GM23338 (cell line): ENCODE measurements at regions not wholly inside any gene's neighbourhood (a gene's known extent, or its start where the extent isn't known, plus 50 kb on each side); places are given as distances from the start of the nearest gene placed in this dataset.

Source experiments
- ATAC-seq: fragments of 200-7000 bp; cut with Tn5 transposase; 3 replicates; pipeline ENCODE4 v1.9.1; 2020
- DNase-seq: peaks from one replicate; pipeline ENCODE4 v3.0.0-alpha.2; 2015; ENCODE audit warnings: low spot score
- H2AFZ ChIP-seq: fragments of 200-600 bp; sonication (generic); 2 replicates; pipeline ENCODE4 v1.8.0; 2016; ENCODE audit warnings: antibody characterized with exemption, mild to moderate bottlenecking, moderate library complexity
- H3F3A ChIP-seq: fragments of 200-600 bp; sonication (generic); replicated peaks from 2 replicates; pipeline ENCODE4 v1.8.0; 2017; ENCODE audit warnings: antibody characterized with exemption, mixed run types, low read depth
- H3K27ac ChIP-seq: fragments of 200-600 bp; sonication (generic); 2 replicates; pipeline ENCODE4 v1.6.1; 2016; ENCODE audit warnings: low read depth
- H3K27me3 ChIP-seq: fragments of 200-600 bp; sonication (generic); 2 replicates; pipeline ENCODE4 v1.8.0; 2016; ENCODE audit warnings: mild to moderate bottlenecking, mixed run types, moderate library complexity; ENCODE audit not compliant: insufficient read depth
- H3K36me3 ChIP-seq: fragments of 200-600 bp; sonication (generic); 2 replicates; pipeline ENCODE4 v1.8.0; 2016; ENCODE audit warnings: mild to moderate bottlenecking; ENCODE audit not compliant: insufficient read depth
- H3K4me1 ChIP-seq: fragments of 200-600 bp; sonication (generic); 2 replicates; pipeline ENCODE4 v1.8.0; 2016; ENCODE audit warnings: mild to moderate bottlenecking, moderate library complexity; ENCODE audit not compliant: insufficient read depth
- H3K4me2 ChIP-seq: fragments of 200-600 bp; sonication (generic); 2 replicates; pipeline ENCODE4 v1.7.1; 2017; ENCODE audit warnings: mixed run types
- H3K4me3 ChIP-seq: fragments of 200-600 bp; sonication (generic); 2 replicates; pipeline ENCODE4 v1.6.1; 2016; ENCODE audit warnings: mixed run types
- H3K79me2 ChIP-seq: fragments of 200-600 bp; sonication (generic); replicated peaks from 2 replicates; pipeline ENCODE4 v1.8.0; 2017; ENCODE audit warnings: mild to moderate bottlenecking; ENCODE audit not compliant: insufficient read depth
- H3K9me2 ChIP-seq: fragments of 200-600 bp; sonication (generic); 2 replicates; pipeline ENCODE4 v1.8.0; 2017; ENCODE audit not compliant: insufficient read depth
- H4K20me1 ChIP-seq: fragments of 200-600 bp; sonication (generic); replicated peaks from 2 replicates; pipeline ENCODE4 v1.8.0; 2017; ENCODE audit warnings: mild to moderate bottlenecking; ENCODE audit not compliant: insufficient read depth
- H3K27ac Mint-ChIP-seq: 2 replicates; pipeline ENCODE4 v1.8.0; 2020; ENCODE audit warnings: inconsistent platforms, mild to moderate bottlenecking, moderate library complexity, mixed read lengths
- H3K27me3 Mint-ChIP-seq: 3 replicates; pipeline ENCODE4 v1.8.0; 2022; ENCODE audit warnings: low read depth, mild to moderate bottlenecking, moderate library complexity, mixed read lengths, inconsistent platforms; ENCODE audit not compliant: insufficient read depth, poor library complexity
- H3K36me3 Mint-ChIP-seq: 3 replicates; pipeline ENCODE4 v1.8.0; 2021; ENCODE audit warnings: low read depth, mild to moderate bottlenecking, inconsistent platforms, moderate library complexity, mixed read lengths
- H3K4me1 Mint-ChIP-seq: 3 replicates; pipeline ENCODE4 v1.8.0; 2020; ENCODE audit warnings: mild to moderate bottlenecking, inconsistent platforms, mixed read lengths
- H3K4me3 Mint-ChIP-seq: 3 replicates; pipeline ENCODE4 v1.8.0; 2021; ENCODE audit warnings: moderate library complexity, mild to moderate bottlenecking, inconsistent platforms, mixed read lengths
- H3K9me3 Mint-ChIP-seq: 3 replicates; pipeline ENCODE4 v1.8.0; 2020; ENCODE audit warnings: moderate library complexity, mild to moderate bottlenecking, inconsistent platforms, mixed read lengths
- CTCF ChIP-seq, 2 experiments: fragments of 200-600 bp in 1 of 2; sonication (generic) in 1 of 2; conservative IDR thresholded peaks; 2 replicates each; pipeline versions ENCODE4 v1.5.1 to v1.6.1; 2016 to 2017; ENCODE audit warnings: antibody characterized with exemption in 2 of 2, low read depth in 2 of 2, mild to moderate bottlenecking in 2 of 2, moderate library complexity in 1 of 2
- JUNB ChIP-seq: IDR thresholded peaks from one replicate; pipeline ENCODE4 v1.6.1; 2016; ENCODE audit warnings: antibody characterized with exemption; ENCODE audit not compliant: unreplicated experiment
- POLR2AphosphoS5 ChIP-seq: IDR thresholded peaks from 2 replicates; pipeline ENCODE4 v1.6.1; 2016; ENCODE audit warnings: antibody characterized with exemption, low read depth
- STAT1 ChIP-seq: IDR thresholded peaks from one replicate; pipeline ENCODE4 v1.6.1; 2016; ENCODE audit warnings: antibody characterized with exemption; ENCODE audit not compliant: unreplicated experiment
- ZNF331 ChIP-seq: fragments of 250-450 bp; sonication (Bioruptor Pico); IDR thresholded peaks from 2 replicates; pipeline ENCODE4 v1.5.0; 2020; ENCODE audit warnings: low read depth, mild to moderate bottlenecking, moderate library complexity
- TF ChIP-seq, protein P1 (sequence below): IDR thresholded peaks from one replicate; pipeline ENCODE4 v1.6.1; 2018; ENCODE audit warnings: antibody characterized with exemption; ENCODE audit not compliant: unreplicated experiment

DNA sequence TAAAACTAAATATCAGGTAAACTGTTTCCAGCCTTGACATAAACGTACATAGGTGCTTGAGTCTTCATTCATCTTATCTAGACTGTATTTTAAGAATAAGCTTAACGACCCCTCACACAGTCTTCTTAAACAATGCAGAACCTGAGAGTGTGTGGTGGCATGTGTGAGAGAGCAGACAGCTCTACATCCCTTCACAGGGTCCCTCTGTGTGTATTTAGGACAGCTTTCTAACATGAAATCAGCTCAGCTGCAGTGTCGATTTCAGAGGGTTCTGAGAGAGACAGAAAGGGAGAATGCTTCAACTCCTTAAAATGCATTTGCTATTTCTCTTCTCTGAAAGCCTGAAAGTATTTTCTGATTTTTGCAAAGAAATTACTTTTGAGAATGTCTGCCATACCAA is 185.2 kb downstream of the GRB14 start:
- H3K27me3 Mint-ChIP-seq = no peaks in the 10 kb centered on the region
- H3K4me1 Mint-ChIP-seq = peaks cover 6% of the 10 kb centered on the region; the same call in 2 of the 3 replicates
- no peaks in the 10 kb centered on the region for H3K9me3 Mint-ChIP-seq
- H3K4me3 Mint-ChIP-seq = no peak overlapping the region
- no peak; the same call in 2 of the 3 replicates for ATAC-seq
- no peaks in the 10 kb centered on the region for H3K36me3 Mint-ChIP-seq
- no peak overlapping the region for H3K27ac ChIP-seq
- H3K4me2 ChIP-seq = no peak overlapping the region
- TF ChIP-seq POLR2AphosphoS5 (no peak), CTCF (conservative IDR thresholded peaks at IDR 0.05; ENCODE audit: low read depth in 2 of 2) (no peak), STAT1 (no peak), JUNB (no peak)
- TF ChIP-seq, protein P1, sequence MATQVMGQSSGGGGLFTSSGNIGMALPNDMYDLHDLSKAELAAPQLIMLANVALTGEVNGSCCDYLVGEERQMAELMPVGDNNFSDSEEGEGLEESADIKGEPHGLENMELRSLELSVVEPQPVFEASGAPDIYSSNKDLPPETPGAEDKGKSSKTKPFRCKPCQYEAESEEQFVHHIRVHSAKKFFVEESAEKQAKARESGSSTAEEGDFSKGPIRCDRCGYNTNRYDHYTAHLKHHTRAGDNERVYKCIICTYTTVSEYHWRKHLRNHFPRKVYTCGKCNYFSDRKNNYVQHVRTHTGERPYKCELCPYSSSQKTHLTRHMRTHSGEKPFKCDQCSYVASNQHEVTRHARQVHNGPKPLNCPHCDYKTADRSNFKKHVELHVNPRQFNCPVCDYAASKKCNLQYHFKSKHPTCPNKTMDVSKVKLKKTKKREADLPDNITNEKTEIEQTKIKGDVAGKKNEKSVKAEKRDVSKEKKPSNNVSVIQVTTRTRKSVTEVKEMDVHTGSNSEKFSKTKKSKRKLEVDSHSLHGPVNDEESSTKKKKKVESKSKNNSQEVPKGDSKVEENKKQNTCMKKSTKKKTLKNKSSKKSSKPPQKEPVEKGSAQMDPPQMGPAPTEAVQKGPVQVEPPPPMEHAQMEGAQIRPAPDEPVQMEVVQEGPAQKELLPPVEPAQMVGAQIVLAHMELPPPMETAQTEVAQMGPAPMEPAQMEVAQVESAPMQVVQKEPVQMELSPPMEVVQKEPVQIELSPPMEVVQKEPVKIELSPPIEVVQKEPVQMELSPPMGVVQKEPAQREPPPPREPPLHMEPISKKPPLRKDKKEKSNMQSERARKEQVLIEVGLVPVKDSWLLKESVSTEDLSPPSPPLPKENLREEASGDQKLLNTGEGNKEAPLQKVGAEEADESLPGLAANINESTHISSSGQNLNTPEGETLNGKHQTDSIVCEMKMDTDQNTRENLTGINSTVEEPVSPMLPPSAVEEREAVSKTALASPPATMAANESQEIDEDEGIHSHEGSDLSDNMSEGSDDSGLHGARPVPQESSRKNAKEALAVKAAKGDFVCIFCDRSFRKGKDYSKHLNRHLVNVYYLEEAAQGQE = no peak
- H2AFZ ChIP-seq = peak overlapping the region; percentile 33; the same call in 1 of the 2 replicates
- H3K4me3 ChIP-seq = no peak overlapping the region
- no peaks in the 10 kb centered on the region for H3K9me2 ChIP-seq
- no peak for DNase-seq
- no peaks in the 10 kb centered on the region for H3K36me3 ChIP-seq
- 0 out of 2 replicates have a peak, but pooled peaks cover 3% of the 10 kb centered on the region for H3K4me1 ChIP-seq
- H3F3A ChIP-seq = no peaks in the 10 kb centered on the region
- no peak overlapping the region for H3K27ac Mint-ChIP-seq
- no peaks in the 10 kb centered on the region for H3K27me3 ChIP-seq
- no peaks in the 10 kb centered on the region for H4K20me1 ChIP-seq
- H3K79me2 ChIP-seq = no peaks in the 10 kb centered on the region

- H3K9me3 Mint-ChIP-seq = no peaks in the 10 kb centered on the region
- Histone ChIP-seq H2AFZ (no peak overlapping the region), H3K9me2 (no peaks in the 10 kb centered on the region), H4K20me1 (no peaks in the 10 kb centered on the region), H3K36me3 (no peaks in the 10 kb centered on the region), H3K27ac (no peak overlapping the region), H3K79me2 (no peaks in the 10 kb centered on the region), H3K4me3 (no peak overlapping the region), H3K4me2 (no peak overlapping the region), H3K27me3 (no peaks in the 10 kb centered on the region), H3K4me1 (peaks cover 3% of the 10 kb centered on the region), H3F3A (no peaks in the 10 kb centered on the region)
- DNase-seq = peak; percentile 74
- peaks cover 4% of the 10 kb centered on the region for H3K4me1 Mint-ChIP-seq
- no peak overlapping the region for H3K27ac Mint-ChIP-seq
- ATAC-seq = peak; percentile 75
- TF ChIP-seq CTCF (conservative IDR thresholded peaks at IDR 0.05; ENCODE audit: low read depth in 2 of 2) = peak; percentile 81 to 91
- TF ChIP-seq JUNB = no peak
- TF ChIP-seq ZNF331 (CRISPR knock-in tag) = no peak
- H3K4me3 Mint-ChIP-seq = no peak overlapping the region
- no peaks in the 10 kb centered on the region for H3K36me3 Mint-ChIP-seq
- H3K27me3 Mint-ChIP-seq = no peaks in the 10 kb centered on the region
Observed at GRCh38 chr2:164430166-164430783, 191.0 kb downstream of the GRB14 start.
